ENCODE measurements at regions not wholly inside any gene's neighbourhood (a gene's known extent, or its start where the extent isn't known, plus 50 kb on each side); places are given as distances from the start of the nearest gene placed in this dataset.
"Not testable (repeated sequence)": the region's sequence is repeated elsewhere in the genome, so short reads cannot be mapped to it uniquely, and the experiment has no call there.

DNA sequence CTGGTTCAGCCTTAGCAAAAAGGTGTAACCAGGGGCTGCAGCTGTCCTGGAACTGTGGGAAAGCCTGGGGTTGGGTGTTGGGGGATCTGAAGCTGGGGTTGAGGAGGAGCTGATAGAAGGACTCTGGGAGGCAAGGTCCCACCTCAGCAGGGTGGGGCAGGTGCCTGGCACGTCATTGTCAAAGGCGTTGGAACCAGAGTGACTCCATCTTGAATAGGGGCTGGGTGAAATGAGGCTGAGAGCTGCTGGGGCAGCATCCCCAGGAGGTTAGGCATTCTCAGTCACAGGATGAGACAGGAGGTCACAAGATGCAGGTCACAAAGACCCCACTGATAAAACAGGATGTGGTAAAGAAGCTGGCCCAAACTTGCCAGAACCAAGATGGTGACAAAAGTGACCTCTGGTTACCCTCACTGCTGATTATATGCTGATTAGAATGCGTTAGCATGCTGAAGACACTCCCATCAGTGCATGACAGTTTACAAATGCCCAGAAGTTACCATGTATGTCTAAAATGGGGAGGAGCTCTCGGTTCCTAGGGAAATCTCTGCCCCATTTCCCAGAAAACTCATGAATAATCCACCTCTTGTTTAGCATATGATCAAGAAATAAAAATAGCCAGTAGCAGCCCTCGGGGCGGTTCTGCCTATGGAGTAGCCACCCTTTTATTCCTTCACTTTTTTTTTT is 85.4 kb downstream of the IER5 start:
- no peak for DNase-seq

DNA sequence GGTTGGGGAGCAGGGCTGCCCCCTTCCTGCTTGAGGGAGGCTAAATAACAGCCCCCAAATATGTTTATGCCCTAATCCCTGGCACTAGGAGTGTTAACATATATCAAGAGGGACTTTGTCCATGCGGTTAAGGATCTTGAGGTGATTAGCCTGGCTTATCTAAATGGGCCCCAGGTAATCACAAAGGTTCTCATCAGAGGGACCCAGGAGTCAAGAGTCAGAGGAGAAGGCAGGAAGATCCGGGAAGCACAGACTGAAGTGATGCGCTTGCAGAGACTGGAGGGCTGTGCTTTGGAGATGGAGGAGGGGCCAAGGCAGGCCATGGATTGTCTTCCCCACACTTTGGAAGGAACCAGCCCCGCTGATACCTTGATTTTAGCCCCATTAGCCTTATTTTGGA is 86.4 kb downstream of the IER5 start:
- no peak for DNase-seq

DNA sequence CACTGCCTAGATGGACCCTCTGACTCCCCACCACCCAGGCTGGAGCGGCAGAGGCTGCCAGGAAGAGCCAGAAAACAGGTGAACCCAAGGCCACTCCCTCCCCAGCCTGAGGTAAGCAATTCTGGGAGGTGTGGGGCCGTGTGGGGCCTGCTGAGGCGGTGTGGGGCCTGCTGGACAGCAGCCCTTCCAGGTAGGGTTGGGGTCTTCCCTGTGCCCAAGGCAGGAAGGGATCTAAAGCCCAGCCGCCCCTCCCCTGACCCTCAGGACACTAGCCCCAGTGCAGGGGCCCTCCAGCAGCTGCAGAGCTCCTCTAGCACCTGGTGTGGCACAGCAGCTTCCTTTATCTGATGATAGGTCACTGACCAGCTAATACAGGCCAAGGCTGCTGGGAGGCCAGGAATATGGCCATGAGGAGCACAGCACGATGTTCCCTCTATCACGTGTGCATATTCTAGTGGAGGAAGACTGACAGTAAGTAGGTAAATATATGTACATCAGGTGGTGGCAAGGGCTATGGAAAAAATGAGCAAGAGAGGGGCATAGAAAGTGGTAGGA is 86.9 kb downstream of the IER5 start:
- DNase-seq, result no peak

GRCh38 chr1:181175955-181176354 is 87.5 kb downstream of the IER5 start:
- DNase-seq, result no peak

GRCh38 chr1:181178241-181178879 is 89.9 kb downstream of the IER5 start:
- DNase-seq, result no peak

- no peak for DNase-seq
These were observed 90.9 kb downstream of the IER5 start for GRCh38 chr1:181179279-181179986.

DNA sequence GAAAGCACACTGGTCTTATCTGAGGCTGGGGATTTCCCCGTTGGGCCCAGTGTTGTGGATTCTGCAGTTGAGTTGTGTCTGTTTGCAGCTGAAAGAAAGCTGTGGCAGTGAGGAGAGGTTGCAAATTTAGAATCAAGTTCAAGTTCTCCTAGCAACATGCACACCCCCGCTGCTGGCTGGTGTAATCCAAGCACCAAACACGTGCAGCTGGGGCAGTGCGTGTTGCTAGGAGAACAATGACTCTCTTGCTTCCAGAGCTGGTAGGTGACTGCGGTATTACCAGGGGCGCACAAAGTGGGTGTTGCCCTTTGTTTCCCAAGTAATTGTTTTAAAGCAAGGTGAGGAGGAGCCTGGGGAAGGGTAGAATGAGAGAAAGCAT is 91.5 kb downstream of the IER5 start:
- DNase-seq, result no peak

- no peak for DNase-seq
These were observed 92.0 kb downstream of the IER5 start for GRCh38 chr1:181180407-181181031.

- no peak for DNase-seq
These were observed 93.5 kb downstream of the IER5 start for GRCh38 chr1:181181792-181182585.

- no peak for DNase-seq
These were observed 96.1 kb downstream of the IER5 start for GRCh38 chr1:181184621-181185020.

GRCh38 chr1:181185461-181185860 is 97.0 kb downstream of the IER5 start:
- no peak for DNase-seq

GRCh38 chr1:181186133-181186532 is 97.6 kb downstream of the IER5 start:
- not testable (repeated sequence) for DNase-seq

DNA sequence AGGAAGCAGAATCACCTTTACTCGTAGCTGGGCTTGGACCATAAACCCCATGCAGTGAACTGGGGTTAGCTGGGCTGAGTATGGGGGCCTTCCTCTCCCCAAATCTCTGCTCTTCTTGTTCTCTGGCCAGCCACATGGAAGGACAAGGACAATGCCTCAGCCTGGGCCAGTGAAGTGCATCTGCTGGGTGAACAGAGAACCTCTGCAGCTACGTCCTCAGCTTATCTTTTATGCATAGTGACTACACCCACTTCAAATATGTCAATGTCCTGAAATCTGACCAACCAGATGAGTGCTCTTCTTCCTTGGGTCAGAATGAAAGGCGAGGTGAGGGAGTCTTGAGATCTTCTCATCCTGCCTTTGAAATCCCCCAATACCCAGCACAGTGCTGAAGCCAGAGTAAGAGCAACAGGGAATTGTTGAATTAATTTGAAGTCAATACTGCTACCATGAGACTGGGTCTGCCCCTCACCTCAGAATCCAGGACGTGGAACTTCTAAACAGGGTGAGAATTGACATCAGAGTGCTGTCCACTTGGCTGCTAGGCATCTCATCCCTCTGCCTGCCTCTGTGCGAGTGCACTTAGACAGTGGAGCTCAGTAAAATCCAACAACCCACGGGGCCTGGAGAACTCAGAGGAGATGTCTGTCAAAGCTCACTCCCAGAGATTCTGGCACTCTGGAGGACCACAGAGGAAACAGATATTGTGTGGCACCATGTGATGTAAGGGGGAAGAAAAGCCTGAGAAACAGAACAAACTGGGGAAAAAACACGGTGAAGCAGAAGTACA is 99.0 kb downstream of the IER5 start:
- DNase-seq, result no peak

- no peak for DNase-seq
These were observed 100.7 kb downstream of the IER5 start for GRCh38 chr1:181189245-181189644.

GRCh38 chr1:181189691-181190363 is 101.3 kb downstream of the IER5 start:
- DNase-seq, result no peak

- no peak for DNase-seq
These were observed 102.0 kb downstream of the IER5 start for GRCh38 chr1:181190364-181191035.

DNA sequence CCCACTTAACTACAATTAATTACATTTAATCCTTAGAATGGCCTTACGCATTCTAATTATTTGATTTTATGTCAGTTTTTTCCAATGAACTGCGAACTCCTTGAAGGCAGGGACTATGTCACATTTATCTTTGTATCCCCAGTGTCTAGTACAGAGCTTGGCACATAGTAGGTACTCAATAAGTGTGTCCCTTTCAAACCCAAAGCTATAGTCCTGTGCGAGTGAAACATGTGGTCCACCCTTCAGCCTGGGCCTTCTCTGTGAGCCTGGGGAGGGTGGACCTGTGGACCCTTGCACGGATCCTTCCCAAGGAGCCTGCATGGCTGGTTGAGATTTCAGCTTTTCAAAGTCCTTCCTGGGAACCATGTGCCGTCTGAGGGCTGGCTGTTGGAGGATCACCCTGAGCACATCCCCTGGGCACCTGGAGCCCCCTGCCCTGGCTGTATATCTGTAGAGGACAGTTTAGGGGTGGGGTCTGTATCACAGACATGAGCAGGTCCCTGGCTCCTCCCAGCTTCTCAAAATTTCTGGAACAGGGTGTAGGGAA is 103.1 kb downstream of the IER5 start:
- DNase-seq, result no peak

DNA sequence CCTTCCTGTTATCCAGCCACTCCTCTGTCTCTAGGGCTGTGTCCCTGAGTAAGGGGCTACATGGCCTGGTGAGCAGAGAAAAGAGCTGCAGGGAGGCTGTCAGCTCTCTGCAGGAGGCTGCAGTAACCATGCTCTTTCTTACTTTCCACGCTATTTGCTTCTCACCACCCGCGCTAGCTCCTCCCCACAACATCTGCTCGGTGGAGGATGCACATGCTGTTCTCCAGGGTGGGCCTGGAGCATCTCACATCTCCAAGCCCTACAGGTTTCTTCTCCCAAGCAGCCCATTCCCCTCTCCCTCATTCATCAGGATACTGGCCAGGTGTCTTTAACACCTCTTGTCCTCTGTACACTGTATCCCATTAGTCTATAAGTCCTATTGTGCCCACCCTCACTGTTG is 103.8 kb downstream of the IER5 start:
- DNase-seq, result no peak

GRCh38 chr1:181202986-181203555 is 114.6 kb downstream of the IER5 start:
- DNase-seq, result no peak

DNA sequence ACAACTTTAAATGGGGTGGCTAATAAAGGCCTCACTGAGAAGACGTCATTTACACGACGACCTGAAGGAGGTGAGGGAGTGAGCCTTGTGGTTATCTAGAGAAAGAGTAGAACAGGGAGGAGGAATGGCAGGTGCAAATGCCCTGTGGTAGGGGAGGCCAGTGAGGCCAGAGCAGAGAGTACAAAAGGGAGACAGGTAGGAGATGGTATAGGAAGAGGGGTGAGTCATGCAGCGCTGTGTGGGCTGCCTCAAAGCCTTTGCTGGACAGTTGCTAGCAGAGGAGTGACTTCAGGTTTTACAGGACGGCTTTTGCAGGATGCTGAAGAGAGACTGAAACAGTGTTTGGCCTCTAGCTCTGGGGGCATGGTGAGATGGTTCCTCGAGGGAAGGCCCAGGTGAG is 116.0 kb downstream of the IER5 start:
- no peak for DNase-seq
